GM18499 (cell line): ENCODE measurements at regions not wholly inside any gene's neighbourhood (a gene's known extent, or its start where the extent isn't known, plus 50 kb on each side); places are given as distances from the start of the nearest gene placed in this dataset.

Experiments
- ATAC-seq: cut with Tn5 transposase; IDR thresholded peaks from one replicate; pipeline ENCODE4 v1.9.1; 2021; ENCODE audit warnings: moderate number of reproducible peaks; ENCODE audit not compliant: insufficient read depth, unreplicated experiment

DNA sequence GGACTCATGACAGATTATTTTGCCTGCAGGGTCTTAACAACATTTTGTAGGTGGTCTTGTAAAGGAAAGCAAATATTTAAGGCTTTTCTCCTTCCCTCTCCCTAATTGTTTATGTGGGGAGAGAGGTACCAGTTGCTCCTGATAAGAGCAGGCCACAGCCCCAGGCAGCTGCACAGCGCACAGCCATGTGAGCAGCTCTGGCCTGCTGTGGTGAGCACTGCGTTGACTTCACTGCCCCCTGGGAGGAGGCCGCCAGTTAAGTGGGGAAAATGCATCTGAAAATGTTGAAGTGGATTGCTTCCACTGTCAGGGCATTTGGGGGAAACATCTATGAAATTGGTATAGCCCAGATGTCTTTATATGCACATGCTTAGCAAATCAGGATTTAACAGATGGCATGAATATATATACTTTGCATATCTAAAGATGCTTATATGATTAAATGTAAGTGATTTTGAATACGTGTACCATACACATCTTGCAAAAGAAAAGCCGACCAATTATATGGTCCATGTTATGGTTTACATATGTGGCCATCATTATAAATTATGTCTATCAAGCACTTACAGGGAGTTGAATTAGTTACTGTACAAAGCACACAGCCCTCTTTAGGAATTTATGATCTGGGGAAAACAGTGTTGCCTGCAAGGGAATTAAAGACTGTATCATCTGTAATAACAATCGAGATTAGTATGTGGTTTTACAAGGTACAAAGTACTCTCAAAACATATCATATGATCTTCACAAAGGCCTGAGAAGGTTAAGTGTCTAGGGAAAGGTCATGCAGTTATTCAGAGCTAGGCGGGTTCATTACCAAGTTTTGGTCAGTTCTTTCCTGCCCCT is 132.1 kb downstream of the RHOU start:
- ATAC-seq = no peak

DNA sequence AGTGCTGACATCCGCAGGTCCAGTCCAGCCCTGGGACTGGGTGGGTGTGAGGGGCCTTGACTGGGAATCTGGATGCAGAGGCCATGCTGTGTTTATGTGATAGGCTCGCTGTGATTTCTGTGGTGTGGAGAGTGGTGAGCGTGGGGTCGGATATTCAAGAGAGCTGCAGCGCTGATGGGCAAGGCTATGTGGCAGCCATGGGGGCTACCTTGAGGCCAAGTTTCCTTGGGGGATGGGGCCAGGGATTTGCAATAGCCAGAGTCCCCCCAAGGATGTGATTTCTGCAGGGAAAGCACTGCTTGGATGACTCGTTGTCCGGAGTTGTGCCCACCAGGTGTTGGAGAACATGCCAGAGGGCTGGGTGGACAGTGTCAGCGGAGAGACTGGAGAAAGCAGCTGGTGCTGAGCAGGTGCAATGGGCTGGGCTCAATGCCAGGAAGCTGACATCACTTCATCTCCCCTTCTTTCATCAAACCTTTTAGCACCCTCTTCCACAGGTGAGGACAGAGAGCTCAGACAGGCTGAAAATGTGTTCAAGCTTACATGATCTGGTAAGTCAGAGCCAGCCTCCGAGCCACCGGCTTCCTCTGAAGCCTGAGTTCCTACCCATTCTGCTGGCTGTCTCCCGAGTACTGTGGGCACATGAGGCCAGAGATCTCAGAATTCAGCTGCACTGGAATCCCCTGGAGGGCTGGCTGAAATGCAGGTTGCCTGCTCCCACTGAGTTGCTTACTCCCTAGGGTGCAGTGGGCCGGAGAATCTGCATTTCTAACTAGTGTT is 132.9 kb downstream of the RHOU start:
- no peak for ATAC-seq

DNA sequence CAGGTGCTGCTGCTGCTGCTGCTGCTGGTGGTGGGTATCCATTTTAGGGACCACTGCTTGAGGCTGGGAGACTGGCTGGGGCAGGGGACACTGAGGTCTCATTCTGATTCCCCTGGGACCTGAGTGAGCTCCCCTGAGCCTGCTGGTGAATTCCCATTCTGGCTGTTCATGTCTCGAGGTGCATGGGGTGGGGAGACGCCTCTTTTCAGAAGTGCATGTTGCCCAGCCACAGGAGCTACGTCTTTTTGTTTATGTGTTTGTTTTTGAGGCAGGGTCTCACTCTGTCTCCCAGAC is 133.4 kb downstream of the RHOU start:
- ATAC-seq = no peak

DNA sequence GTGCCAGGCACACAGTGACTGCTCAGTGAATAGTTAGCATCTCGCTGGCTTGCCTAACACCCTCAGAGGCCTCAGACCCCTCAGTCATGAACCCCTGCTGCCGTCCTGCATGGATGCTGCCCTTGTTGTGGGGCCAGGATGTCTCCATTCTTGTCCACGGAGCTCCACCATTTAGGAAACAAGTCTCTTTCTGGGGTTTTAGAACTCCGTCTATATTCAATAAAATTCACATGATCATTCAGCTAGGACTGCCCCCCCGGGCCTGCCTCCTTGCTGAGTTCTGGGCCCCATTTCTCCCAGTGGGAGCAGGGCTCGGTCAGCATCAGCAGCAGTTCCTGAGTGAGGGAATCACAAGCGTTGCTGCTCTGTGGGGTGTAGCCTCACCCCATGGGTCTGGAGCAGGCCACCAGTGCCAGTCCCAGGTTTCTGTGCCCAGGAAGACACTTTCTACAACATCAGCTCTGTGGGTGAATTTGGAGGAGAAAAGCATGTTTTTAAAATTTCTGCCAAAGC is 134.1 kb downstream of the RHOU start:
- ATAC-seq = no peak

DNA sequence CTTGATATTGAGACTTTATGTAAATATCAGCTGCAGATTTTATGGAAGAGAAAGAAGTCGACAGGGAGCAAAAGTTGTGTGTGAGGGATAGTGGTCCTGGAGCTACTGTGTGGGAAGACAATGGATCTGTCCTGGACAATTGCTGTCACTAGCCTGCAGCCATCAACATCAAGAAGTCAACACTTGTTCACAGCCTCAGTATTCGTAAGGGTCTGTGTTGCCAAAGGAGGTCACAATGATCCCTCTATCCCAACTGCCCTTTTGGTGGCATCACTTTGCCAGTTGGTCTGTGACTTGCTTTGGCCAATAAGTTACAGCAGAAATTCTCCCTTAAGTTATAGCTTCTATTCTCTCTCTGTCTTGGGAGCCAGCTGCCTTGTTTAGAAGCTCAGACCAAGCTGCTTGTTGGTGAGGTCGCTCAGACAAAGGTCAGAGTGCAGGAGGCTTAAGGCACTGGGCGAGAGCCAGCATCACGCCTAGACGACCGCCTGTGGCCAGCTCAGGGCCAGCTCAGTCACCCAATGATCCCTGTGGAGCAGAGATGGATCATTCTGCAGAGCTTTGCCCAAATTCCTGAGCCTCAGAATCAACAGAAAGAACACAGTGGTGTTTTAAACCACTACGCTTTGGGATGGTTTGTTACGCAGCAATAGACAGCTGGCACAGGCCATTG is 134.9 kb downstream of the RHOU start:
- ATAC-seq = no peak

DNA sequence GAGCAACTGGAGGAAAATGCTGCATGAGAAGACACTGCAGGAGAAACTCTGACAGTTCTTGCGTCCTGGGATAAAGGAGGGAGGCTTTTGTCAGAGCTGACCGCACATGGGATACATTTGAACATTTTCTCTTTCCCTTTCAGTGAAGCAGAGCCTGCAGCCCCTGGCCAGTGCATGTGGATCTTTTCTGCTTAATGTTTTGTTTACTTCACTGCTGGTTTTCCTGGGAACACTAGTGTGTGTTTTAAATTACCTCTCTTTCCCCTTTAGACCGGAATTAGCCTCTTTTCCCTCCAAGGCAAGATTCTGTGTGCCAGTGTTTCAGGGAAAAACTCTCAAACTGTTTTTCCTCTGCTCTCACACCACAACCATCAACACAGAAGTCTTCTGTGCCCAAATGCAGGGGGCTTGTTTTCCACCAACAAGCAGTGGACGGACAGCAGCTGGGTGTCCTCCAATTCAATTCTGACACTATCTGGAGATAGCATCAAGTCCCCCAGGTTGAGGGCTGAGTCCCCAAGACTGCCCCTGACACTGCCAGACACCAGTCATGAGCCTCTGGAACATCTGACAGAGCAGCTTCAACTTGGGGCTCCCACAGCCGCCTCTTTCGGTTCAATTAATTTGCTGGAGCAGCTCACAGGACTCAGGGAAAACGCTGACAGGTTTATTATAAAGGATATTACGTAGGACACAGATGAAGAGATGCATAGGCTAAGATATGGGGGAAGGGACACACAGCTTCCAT is 136.2 kb downstream of the RHOU start:
- no peak for ATAC-seq

DNA sequence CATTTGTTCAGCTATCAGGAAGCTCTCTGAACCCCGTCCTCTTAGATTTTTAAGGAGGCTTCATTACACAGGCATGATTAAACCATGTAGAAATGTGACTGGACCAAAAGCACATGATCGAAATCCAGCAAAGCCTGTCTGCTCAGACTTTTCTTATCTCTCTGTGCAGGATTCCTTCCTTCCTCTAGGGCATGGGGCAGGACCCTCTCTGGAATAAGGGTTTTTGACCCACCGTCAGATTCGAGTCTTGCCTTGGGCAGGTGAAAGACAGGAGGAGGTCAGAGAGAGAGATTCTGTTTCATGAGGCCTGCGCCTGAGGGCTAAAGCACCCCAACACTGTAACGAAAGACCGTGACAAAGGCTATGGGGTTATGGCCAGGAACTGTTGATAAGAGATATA is 136.8 kb downstream of the RHOU start:
- ATAC-seq = no peak

DNA sequence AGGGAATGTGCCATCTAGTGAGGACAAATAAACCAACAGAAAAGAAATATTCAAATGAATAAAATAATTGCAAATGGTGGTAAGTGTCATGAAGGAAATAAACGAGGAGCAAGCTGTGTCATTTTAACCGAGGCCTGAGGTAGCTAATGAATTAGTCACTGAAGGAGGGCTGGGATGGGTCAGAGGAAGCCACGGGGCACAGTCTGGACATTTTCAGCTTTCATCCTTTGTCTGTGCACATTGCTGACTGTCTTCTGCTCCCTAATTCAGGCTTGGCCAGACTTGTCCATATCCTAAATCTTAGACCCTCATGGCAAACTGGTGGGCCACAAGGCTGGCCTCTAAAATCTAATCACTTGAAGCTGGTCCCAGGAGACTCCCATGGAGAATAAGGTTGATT is 138.4 kb downstream of the RHOU start:
- no peak for ATAC-seq

DNA sequence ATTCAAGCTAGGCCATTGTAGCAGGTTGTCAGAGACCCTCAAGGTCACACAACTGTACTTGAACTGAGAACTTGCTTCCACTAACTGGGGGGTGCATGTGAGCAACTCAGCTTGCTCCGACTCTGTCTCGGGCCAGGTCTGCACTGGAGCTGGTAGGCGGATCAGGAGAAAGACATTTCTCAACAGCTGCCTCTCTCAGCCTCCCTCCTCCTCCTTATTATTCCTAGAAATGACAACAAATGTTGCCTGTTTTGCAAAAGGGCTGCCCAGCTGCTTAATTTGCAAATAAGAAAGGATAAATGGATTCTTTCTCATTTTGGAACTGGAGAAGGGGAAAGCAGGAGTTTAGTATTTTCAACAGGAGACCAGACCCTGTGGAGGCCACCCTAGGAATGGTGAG is 140.5 kb downstream of the RHOU start:
- no peak for ATAC-seq

DNA sequence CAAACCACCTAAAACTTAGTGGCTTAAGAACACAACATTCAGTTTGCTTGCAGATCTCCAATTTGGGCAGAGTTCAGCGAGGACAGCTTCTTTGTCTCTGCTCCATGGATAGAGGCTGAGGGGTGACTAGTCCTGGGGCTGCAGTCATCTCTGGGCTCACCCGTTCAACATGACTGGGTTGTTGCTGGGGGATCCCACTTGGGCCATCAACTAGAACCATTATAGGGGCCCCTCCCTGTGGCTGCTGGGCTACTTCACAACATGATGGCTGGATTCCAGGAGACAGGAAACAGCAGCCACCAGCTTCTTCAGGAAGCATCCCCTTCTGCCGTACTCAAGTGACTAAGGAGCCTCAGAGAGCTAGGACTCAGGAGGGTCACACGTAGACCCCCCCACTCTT is 140.9 kb downstream of the RHOU start:
- no peak for ATAC-seq

DNA sequence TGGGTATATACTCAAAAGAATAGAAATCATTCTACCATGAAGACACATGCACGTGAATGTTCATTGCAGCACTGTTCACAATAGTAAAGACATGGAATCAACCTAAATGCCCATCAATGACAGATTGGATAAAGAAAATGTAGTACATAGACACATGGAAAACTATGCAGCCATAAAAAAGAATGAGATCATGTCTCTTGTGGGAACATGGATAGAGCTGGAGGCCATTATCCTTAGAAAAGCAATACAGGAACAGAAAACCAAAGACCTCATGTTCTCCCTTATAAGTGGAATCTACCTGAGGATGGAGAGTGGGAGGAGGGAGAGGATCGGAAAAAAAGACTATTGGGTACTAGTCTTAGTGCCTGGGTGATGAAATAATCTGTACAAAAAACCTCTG is 143.9 kb downstream of the RHOU start:
- ATAC-seq = no peak

DNA sequence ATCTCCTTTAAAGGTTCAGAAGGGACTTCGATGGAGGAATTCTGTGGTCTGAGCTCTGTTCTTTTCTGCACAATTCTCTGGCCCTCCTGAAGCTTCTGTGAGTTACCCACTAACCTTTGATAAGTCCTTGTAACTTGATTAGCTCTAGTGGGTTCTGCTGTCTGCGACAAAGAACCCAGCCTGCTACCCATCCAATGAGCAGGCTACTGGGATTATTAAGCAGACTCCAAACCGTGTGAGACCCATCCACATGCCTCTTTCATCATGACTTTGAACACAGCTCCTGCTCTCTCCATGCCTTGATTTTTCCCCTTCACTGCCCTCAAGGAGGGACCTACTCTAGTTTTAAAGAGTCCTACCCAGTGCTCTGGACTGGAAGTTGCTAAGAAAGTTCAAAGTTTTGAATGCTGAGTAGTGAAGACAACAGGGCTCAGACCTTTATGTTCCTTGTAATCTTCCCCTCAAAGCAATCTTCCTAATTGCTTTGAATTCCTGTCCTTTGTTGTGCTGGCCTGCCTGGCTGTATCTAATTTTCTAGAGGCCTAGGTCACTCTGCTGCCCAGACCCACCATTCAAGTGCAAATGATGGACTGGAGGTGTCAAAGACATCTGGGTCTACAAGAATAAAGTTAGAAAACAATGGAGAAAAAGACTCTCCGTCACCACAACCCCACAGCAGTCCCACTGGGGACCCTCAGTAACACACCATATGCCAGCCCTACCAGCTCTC is 146.9 kb downstream of the RHOU start:
- ATAC-seq = no peak

DNA sequence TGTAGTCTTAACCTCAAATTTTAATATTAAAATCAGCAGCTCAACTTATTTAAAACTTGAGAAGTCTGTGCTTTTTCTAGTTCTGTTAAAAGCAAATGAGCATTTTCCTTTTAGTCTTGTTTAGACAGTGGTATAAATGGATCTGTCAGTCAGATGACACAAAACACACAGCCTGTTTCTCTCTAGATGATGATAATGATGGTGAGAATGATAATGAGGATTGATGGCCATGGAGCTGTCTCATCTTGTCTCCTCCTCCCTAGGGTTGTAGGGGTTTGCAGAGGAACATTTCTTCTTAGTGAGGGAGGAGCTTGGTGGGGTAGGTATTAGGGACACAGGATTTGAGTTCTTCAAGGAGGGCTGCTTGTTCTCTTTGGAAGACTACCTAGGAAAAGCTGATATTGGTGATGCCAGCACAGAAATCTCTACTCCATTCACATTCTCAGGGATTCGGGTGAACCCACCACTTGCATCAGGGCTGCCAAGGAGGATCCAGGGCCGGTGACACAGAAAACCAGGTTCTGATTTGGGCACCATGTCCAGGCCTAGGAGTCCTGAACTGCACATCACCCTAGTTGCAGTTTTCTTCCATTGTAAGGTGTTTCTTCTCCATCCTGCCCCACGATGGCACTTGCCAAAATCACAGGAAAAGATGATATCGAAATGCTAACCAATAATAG is 147.6 kb downstream of the RHOU start:
- ATAC-seq = no peak

DNA sequence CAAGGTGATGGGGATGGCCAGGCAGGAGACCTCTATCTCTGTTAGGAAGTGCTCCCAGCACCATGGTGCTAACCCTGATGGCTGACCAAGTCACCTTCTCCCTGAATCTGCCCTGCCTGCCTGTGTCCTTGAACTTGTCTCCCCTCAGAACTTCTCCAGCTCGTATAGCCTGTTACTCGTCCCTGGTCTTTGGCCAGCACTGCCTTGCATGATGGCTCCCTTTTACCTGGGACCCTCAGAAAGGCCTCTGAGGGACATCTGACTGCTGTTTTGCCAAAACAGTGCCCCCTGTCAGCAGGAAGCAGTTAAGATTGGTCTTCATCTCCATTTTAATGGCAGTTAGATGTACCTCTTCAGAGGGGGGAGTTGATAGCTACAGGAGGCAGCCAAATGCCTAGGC is 148.3 kb downstream of the RHOU start:
- no peak for ATAC-seq

DNA sequence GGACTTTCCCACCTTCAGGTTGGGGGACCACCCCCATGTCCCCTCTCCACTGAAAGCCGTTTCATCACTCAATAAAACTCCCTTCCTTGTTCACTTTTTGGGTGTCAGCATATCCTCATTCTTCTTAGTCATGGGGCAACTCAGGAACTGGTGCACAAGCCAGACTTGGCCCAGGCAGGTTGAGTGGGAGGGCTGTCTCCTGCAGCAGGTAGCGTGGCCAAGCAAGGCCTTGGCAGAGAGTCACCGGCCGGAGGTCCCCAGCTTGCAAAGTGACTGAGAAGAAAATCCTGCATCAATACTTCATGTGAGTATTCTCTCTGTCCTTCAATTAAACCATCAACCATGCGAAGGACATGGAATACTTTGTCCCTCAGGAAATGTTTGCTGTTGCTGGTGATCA is 148.9 kb downstream of the RHOU start:
- ATAC-seq = no peak

DNA sequence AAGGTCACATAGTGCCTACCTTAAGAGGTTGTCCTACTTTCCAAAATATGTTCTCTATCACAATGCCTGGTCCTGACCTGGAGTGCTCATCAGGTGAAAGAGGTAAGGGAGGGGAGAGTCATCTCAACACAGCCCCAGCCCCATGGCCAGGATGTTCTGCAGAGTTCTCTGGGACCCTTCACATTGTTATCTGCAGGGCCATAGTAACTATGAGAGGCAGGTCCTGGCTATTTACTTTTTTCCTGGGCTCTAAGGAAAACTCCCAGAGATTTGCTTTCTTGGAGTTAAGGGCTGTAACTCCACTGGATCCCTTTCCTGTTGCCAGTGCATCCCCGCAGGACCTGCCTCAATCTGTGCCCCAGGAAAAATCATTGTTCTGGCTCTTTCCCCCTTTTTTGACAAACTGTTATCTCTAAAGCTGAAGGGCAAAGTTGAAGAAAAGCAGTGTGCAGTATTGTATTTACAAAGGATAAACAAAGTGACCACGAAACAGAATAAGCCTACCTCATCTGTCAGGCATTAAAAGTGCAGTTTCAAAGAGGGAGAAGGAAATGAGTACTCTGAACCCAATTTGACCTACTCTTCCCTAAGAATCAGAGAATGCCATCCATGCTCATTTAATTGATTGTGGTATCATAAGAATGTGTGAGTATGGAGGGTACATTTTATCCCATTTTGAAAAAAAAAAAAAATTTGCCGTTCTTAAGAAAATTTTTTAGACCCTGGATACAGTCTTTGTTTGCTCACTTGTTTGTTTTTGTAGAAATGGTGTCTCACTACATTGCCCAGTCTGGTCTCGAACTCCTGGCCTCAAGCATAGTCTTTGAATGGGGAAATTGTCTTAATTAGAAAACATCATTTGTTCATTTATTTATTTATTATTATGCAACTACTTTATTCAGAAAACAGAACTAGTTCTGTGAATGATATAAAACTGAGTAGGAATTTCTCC is 149.6 kb downstream of the RHOU start:
- ATAC-seq = no peak

DNA sequence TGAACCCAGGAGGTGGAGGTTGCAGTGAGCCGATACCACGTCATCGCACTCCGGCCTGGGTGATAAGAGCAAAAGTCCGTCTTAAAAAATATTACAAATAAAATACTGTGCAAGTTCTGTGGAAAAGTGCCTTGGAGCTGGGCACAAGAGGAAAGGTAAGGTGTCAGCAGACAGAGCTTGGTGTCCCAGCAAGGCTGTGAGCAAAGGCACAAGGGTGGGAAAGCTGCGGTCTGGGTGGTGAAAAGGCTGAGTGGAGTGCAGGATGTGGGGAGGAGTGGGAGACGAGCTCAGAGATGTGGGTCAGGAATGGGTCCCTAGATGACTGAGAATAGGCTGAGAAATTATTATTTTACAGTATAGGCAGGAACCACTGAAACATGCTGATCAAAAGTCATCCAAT is 150.6 kb downstream of the RHOU start:
- no peak for ATAC-seq

DNA sequence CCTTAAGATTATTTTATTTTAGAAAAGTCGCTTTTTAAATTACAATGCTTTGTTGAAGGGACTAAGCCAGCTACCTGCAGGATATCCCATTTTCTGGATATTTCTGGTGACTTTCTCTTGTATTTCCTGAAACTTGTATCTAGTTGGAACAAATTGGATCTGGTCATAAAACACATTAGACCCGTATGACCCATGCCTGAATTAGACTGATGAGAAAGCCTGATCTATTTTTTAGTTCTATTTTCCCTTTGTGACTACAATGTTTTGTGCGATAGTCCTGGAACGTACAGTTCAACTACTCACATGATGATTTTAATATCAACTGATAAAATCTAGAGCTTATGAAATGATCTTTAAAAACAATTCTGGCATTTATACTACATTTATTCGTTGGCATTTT is 151.8 kb downstream of the RHOU start:
- no peak for ATAC-seq
